ENCODE measurements at regions not wholly inside any gene's neighbourhood (a gene's known extent, or its start where the extent isn't known, plus 50 kb on each side); places are given as distances from the start of the nearest gene placed in this dataset.

DNA sequence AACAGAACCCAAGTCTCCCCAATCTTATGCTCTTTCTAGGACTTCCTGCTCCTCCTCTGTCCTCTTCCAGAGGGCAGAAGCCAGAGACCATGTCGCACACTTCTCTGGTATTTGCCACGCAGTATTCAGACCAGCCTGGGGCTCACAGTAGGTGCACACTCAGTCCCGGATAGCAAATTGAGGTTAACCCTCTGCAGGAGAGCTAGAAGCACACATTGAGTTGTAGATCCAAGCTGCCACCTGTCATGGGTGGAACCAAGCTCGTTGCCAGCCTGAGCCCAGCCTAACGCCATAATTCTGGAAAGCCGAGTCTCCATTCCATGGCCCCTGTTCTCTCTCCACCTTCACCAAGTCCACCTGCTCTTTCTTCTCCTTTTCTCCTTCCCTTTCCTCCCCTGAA, 562.1 kb downstream of the BUD13 start:
- no peaks in the 10 kb centered on the region for H3K9me3 ChIP-seq (ENCODE audit: insufficient read depth, low read length)
- no peaks in the 10 kb centered on the region for H3K36me3 ChIP-seq (replicated peaks; ENCODE audit: low read depth, low read length)
- H3K4me2 ChIP-seq (ENCODE audit: low read length) = no peak overlapping the region
- no peaks in the 10 kb centered on the region for H3K79me2 ChIP-seq (ENCODE audit: low read length)
- no peak for TF ChIP-seq EZH2phosphoT487 (IDR thresholded peaks at IDR 0.05; ENCODE audit: low read depth)
- TF ChIP-seq, protein P1, sequence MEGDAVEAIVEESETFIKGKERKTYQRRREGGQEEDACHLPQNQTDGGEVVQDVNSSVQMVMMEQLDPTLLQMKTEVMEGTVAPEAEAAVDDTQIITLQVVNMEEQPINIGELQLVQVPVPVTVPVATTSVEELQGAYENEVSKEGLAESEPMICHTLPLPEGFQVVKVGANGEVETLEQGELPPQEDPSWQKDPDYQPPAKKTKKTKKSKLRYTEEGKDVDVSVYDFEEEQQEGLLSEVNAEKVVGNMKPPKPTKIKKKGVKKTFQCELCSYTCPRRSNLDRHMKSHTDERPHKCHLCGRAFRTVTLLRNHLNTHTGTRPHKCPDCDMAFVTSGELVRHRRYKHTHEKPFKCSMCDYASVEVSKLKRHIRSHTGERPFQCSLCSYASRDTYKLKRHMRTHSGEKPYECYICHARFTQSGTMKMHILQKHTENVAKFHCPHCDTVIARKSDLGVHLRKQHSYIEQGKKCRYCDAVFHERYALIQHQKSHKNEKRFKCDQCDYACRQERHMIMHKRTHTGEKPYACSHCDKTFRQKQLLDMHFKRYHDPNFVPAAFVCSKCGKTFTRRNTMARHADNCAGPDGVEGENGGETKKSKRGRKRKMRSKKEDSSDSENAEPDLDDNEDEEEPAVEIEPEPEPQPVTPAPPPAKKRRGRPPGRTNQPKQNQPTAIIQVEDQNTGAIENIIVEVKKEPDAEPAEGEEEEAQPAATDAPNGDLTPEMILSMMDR (IDR thresholded peaks at IDR 0.05; ENCODE audit: low read depth, low read length) = no peak
- H3K27me3 ChIP-seq (ENCODE audit: low read depth, low read length) = no peaks in the 10 kb centered on the region
- H2AFZ ChIP-seq (ENCODE audit: low read depth, low read length) = no peak overlapping the region
- no peaks in the 10 kb centered on the region for H4K20me1 ChIP-seq (ENCODE audit: insufficient read depth, low read length)
- H3K9ac ChIP-seq (ENCODE audit: low read length) = no peak overlapping the region
- H3K4me3 ChIP-seq (ENCODE audit: low read length) = no peak overlapping the region
- H3K4me1 ChIP-seq (ENCODE audit: low read length) = no peaks in the 10 kb centered on the region
- H3K27ac ChIP-seq (ENCODE audit: low read length) = no peak overlapping the region

DNA sequence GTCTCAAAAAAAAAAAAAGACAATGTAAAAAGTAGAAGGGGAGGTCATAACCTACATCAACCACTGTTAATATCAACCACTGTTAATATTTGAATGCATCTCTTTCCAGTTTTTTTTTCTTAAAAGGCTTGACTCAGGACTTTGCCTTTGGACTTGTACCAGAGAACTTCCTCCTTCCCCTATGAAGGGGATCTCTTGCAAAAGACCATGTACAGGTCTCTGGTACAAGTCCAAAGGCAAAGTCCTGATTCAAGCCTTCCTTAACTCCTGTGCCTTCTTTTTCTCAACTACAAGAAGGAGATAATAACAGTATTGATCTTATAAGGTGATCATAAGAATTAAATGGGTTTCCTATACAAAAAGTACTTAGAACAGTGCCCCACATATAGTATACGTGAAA, 563.5 kb downstream of the BUD13 start:
- no peak for TF ChIP-seq EZH2phosphoT487 (IDR thresholded peaks at IDR 0.05; ENCODE audit: low read depth)
- TF ChIP-seq, protein P1 (IDR thresholded peaks at IDR 0.05; ENCODE audit: low read depth, low read length) = no peak

DNA sequence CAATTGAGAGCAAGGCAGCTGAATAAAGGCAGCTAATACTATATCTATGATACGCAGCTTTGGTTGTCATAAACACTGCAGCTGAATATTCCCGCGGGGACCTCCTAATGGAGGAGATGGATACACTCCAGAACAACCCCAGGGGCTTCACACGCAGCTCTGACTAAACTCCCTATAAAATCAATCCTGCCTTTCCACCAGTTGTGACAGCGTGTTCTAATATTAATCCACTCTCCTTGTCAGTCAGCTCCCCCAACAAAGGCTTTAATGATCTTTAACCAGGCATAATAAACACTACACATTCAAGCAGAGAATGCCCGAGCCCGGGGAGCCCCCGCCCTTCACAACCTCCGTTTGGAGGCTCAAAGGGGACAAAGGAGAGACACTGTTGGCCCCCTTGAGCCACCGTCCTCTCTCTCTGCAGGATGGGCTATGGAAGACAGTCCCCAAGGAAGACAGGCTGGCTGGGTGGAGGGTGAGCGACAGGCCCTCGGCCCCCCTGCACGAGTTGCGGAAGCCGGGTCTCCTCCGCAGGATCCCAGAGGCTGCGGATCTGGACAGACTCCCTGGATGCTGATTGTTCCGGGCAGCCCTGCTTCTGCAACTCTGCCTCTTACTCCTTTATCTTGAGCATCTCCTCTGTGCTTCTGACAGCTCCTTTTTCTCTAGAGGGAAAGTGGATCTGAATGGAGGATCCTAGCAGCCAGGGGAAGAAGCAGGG, 565.2 kb downstream of the BUD13 start:
- TF ChIP-seq, protein P1 (IDR thresholded peaks at IDR 0.05; ENCODE audit: low read depth, low read length) = no peak
- no peak for TF ChIP-seq EZH2phosphoT487 (IDR thresholded peaks at IDR 0.05; ENCODE audit: low read depth)
- H3K27ac ChIP-seq (ENCODE audit: low read length) = no peak overlapping the region
- H2AFZ ChIP-seq (ENCODE audit: low read depth, low read length) = no peak overlapping the region
- peaks cover 9% of the 10 kb centered on the region for H3K27me3 ChIP-seq (ENCODE audit: low read depth, low read length)
- H4K20me1 ChIP-seq (ENCODE audit: insufficient read depth, low read length) = no peaks in the 10 kb centered on the region
- H3K9me3 ChIP-seq (ENCODE audit: insufficient read depth, low read length) = no peaks in the 10 kb centered on the region
- no peaks in the 10 kb centered on the region for H3K36me3 ChIP-seq (replicated peaks; ENCODE audit: low read depth, low read length)
- H3K4me2 ChIP-seq (ENCODE audit: low read length) = no peak overlapping the region
- no peaks in the 10 kb centered on the region for H3K79me2 ChIP-seq (ENCODE audit: low read length)
- no peak overlapping the region for H3K4me3 ChIP-seq (ENCODE audit: low read length)
- no peaks in the 10 kb centered on the region for H3K4me1 ChIP-seq (ENCODE audit: low read length)
- H3K9ac ChIP-seq (ENCODE audit: low read length) = no peak overlapping the region

More for the DNA sequence above, 563.5 kb downstream of the BUD13 start:
- no peak overlapping the region for H3K4me3 ChIP-seq (ENCODE audit: low read length)
- H3K36me3 ChIP-seq (replicated peaks; ENCODE audit: low read depth, low read length) = no peaks in the 10 kb centered on the region
- no peak overlapping the region for H2AFZ ChIP-seq (ENCODE audit: low read depth, low read length)
- H3K4me2 ChIP-seq (ENCODE audit: low read length) = no peak overlapping the region
- H4K20me1 ChIP-seq (ENCODE audit: insufficient read depth, low read length) = no peaks in the 10 kb centered on the region
- H3K9me3 ChIP-seq (ENCODE audit: insufficient read depth, low read length) = no peaks in the 10 kb centered on the region
- no peaks in the 10 kb centered on the region for H3K79me2 ChIP-seq (ENCODE audit: low read length)
- H3K9ac ChIP-seq (ENCODE audit: low read length) = no peak overlapping the region
- H3K4me1 ChIP-seq (ENCODE audit: low read length) = no peaks in the 10 kb centered on the region
- H3K27ac ChIP-seq (ENCODE audit: low read length) = no peak overlapping the region
- H3K27me3 ChIP-seq (ENCODE audit: low read depth, low read length) = no peaks in the 10 kb centered on the region; the same call in 1 of the 2 replicates

DNA sequence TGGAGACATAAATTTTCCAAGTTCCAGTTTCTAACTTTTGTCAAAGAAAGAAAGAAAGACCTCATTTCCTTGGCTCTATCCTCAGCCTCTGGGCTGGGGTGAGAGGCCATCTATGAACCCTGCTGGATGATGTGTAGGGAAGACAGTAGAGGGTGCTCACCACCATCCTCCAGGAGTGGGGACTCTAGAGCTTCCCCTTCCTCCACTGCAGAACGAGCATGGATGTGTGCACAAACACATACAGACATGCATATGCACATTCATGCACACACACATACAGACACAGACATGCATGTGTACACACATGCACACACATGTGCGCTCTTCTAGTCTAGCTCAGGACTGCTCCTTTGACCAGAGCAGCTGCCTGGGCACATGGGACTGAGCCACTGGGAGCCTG, 565.8 kb downstream of the BUD13 start:
- Histone ChIP-seq H3K79me2 (ENCODE audit: low read length) (no peaks in the 10 kb centered on the region), H3K27me3 (ENCODE audit: low read depth, low read length) (peaks cover 9% of the 10 kb centered on the region), H4K20me1 (ENCODE audit: insufficient read depth, low read length) (no peaks in the 10 kb centered on the region), H3K27ac (ENCODE audit: low read length) (no peak overlapping the region), H3K9me3 (ENCODE audit: insufficient read depth, low read length) (no peaks in the 10 kb centered on the region), H3K4me3 (ENCODE audit: low read length) (no peak overlapping the region), H3K36me3 (replicated peaks; ENCODE audit: low read depth, low read length) (no peaks in the 10 kb centered on the region), H3K4me1 (ENCODE audit: low read length) (no peaks in the 10 kb centered on the region), H3K4me2 (ENCODE audit: low read length) (no peak overlapping the region), H2AFZ (ENCODE audit: low read depth, low read length) (no peak overlapping the region), H3K9ac (ENCODE audit: low read length) (no peak overlapping the region)
- TF ChIP-seq, protein P1 (IDR thresholded peaks at IDR 0.05; ENCODE audit: low read depth, low read length) = no peak
- no peak for TF ChIP-seq EZH2phosphoT487 (IDR thresholded peaks at IDR 0.05; ENCODE audit: low read depth)

Data from OCI-LY3 (cell line).